GM12891 (cell line): ENCODE measurements at regions not wholly inside any gene's neighbourhood (a gene's known extent, or its start where the extent isn't known, plus 50 kb on each side); places are given as distances from the start of the nearest gene placed in this dataset.
"Not testable (repeated sequence)": the region's sequence is repeated elsewhere in the genome, so short reads cannot be mapped to it uniquely, and the experiment has no call there.

Experiments used
- DNase-seq: peaks from one replicate; pipeline ENCODE4 v3.0.0; 2011; ENCODE audit warnings: low spot score; ENCODE audit not compliant: insufficient read length
- FAIRE-seq: peaks from 2 replicates; lab custom pipeline; 2011; peaks lifted over from hg19 to GRCh38; lab: Jason Lieb, UNC
- PAX5 ChIP-seq: IDR thresholded peaks from 2 replicates; pipeline ENCODE4 v1.6.1; 2011; ENCODE audit warnings: low read length, moderate library complexity, mild to moderate bottlenecking; ENCODE audit not compliant: insufficient read depth, severe bottlenecking
- POLR2A ChIP-seq: IDR thresholded peaks from 2 replicates; pipeline ENCODE4 v1.6.1; 2011; ENCODE audit warnings: low read depth, low read length, control low read depth
- POLR2AphosphoS5 ChIP-seq: IDR thresholded peaks from 2 replicates; pipeline ENCODE4 v1.6.1; 2011; ENCODE audit warnings: low read depth, low read length, control low read depth
- POU2F2 ChIP-seq: IDR thresholded peaks from 2 replicates; pipeline ENCODE4 v1.6.1; 2011; ENCODE audit warnings: low read depth, mild to moderate bottlenecking, control low read depth, low read length, moderate library complexity
- SPI1 ChIP-seq: IDR thresholded peaks from 2 replicates; pipeline ENCODE4 v1.6.1; 2011; ENCODE audit warnings: low read depth, low read length, control low read depth
- TAF1 ChIP-seq: IDR thresholded peaks from 2 replicates; pipeline ENCODE4 v1.6.1; 2011; ENCODE audit warnings: low read depth, low read length, control low read depth

GRCh38 chr9:100731038-100731556 is 153.2 kb downstream of the CAVIN4 start:
- no peak for FAIRE-seq
- DNase-seq, result no peak
- no peak for TF ChIP-seq PAX5
- TF ChIP-seq POU2F2, result no peak
- TF ChIP-seq TAF1, result no peak
- no peak for TF ChIP-seq SPI1
- TF ChIP-seq POLR2AphosphoS5, result no peak
- TF ChIP-seq POLR2A, result no peak

GRCh38 chr9:100731557-100731956 is 153.7 kb downstream of the CAVIN4 start:
- FAIRE-seq (no peak), DNase-seq (no peak)

GRCh38 chr9:100739208-100739607 is 161.3 kb downstream of the CAVIN4 start:
- TF ChIP-seq TAF1, result no peak
- DNase-seq (no peak), FAIRE-seq (no peak)

More at GRCh38 chr9:100731557-100731956, 153.7 kb downstream of the CAVIN4 start:
- TF ChIP-seq POU2F2 (no peak), PAX5 (no peak), TAF1 (no peak), SPI1 (no peak), POLR2AphosphoS5 (no peak), POLR2A (no peak)

- no peak for TF ChIP-seq POLR2A
- no peak for TF ChIP-seq PAX5
- TF ChIP-seq SPI1, result no peak
- TF ChIP-seq POU2F2, result no peak
- no peak for TF ChIP-seq POLR2AphosphoS5
- DNase-seq (no peak), FAIRE-seq (no peak)
Observed at GRCh38 chr9:100739666-100740065, 161.8 kb downstream of the CAVIN4 start.

- not testable (repeated sequence) for FAIRE-seq, DNase-seq
Observed at GRCh38 chr9:100748930-100749329, 171.1 kb downstream of the CAVIN4 start.

GRCh38 chr9:100756217-100756616 is 178.3 kb downstream of the CAVIN4 start:
- no peak for DNase-seq
- no peak for FAIRE-seq
- no peak for TF ChIP-seq TAF1
- no peak for TF ChIP-seq POLR2AphosphoS5
- TF ChIP-seq POU2F2, result no peak
- no peak for TF ChIP-seq SPI1
- TF ChIP-seq PAX5, result no peak
- no peak for TF ChIP-seq POLR2A

GRCh38 chr9:100759215-100759614 is 181.3 kb downstream of the CAVIN4 start:
- TF ChIP-seq POU2F2 (no peak), POLR2A (no peak), SPI1 (no peak), TAF1 (no peak), PAX5 (no peak)
- DNase-seq (no peak), FAIRE-seq (no peak)

GRCh38 chr9:100761276-100761802 is 183.5 kb downstream of the CAVIN4 start:
- TF ChIP-seq TAF1 (no peak), POLR2A (no peak), POLR2AphosphoS5 (no peak), PAX5 (no peak), SPI1 (no peak), POU2F2 (no peak)
- DNase-seq (no peak), FAIRE-seq (no peak)

GRCh38 chr9:100774326-100774725 is 196.4 kb downstream of the CAVIN4 start:
- TF ChIP-seq SPI1 (no peak), POLR2AphosphoS5 (no peak), TAF1 (no peak), POU2F2 (no peak), PAX5 (no peak), POLR2A (no peak)
- FAIRE-seq (no peak), DNase-seq (no peak)

- TF ChIP-seq POU2F2 (no peak), POLR2AphosphoS5 (no peak), SPI1 (no peak), POLR2A (no peak), TAF1 (no peak), PAX5 (no peak)
- FAIRE-seq, result no peak
- DNase-seq, result no peak
Observed at GRCh38 chr9:100774962-100775361, 197.1 kb downstream of the CAVIN4 start.

GRCh38 chr9:100775912-100776311 is 198.0 kb downstream of the CAVIN4 start:
- no peak for DNase-seq
- FAIRE-seq, result no peak
- no peak for TF ChIP-seq POLR2AphosphoS5
- no peak for TF ChIP-seq PAX5
- no peak for TF ChIP-seq POU2F2
- TF ChIP-seq TAF1, result no peak
- TF ChIP-seq POLR2A, result no peak
- TF ChIP-seq SPI1, result no peak

- TF ChIP-seq POLR2A (no peak), POLR2AphosphoS5 (no peak), SPI1 (no peak), POU2F2 (no peak)
- no peak for DNase-seq
- FAIRE-seq, result no peak
Observed at GRCh38 chr9:100784755-100785154, 206.9 kb downstream of the CAVIN4 start.
